ENCODE measurements at regions not wholly inside any gene's neighbourhood (a gene's known extent, or its start where the extent isn't known, plus 50 kb on each side); places are given as distances from the start of the nearest gene placed in this dataset.
"Not testable (repeated sequence)": the region's sequence is repeated elsewhere in the genome, so short reads cannot be mapped to it uniquely, and the experiment has no call there.

DNA sequence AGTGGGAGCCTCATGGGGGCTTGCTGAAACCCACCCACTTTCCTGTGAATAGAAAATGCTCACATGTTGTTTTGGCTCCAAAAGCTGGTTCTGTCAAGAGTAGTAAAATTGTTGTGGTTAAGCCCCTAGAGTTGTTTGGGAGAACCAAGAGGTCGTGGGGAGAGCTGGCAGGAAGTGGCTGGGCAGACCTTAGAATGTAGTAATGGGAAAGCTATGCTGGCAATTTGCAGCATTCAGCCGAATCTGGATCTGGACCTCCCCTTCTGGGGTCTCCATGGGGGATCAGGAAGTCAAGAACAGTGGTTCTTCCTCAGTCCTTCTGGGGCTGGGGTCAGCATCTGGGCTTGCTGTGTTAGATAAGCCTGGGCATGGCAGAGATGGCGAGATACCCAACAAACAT lies 150.6 kb upstream of the TBX3 start:
- no peaks in the 10 kb centered on the region for H3K9me3 ChIP-seq
- H3K4me1 ChIP-seq (ENCODE audit: control insufficient read depth in 1 of 2, insufficient read depth in 1 of 2, low read depth in 1 of 2, low read length in 1 of 2), result no peaks in the 10 kb centered on the region
- TF ChIP-seq, protein P1, sequence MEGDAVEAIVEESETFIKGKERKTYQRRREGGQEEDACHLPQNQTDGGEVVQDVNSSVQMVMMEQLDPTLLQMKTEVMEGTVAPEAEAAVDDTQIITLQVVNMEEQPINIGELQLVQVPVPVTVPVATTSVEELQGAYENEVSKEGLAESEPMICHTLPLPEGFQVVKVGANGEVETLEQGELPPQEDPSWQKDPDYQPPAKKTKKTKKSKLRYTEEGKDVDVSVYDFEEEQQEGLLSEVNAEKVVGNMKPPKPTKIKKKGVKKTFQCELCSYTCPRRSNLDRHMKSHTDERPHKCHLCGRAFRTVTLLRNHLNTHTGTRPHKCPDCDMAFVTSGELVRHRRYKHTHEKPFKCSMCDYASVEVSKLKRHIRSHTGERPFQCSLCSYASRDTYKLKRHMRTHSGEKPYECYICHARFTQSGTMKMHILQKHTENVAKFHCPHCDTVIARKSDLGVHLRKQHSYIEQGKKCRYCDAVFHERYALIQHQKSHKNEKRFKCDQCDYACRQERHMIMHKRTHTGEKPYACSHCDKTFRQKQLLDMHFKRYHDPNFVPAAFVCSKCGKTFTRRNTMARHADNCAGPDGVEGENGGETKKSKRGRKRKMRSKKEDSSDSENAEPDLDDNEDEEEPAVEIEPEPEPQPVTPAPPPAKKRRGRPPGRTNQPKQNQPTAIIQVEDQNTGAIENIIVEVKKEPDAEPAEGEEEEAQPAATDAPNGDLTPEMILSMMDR (IDR thresholded peaks at IDR 0.05), result no peak
- H3K36me3 ChIP-seq, result no peaks in the 10 kb centered on the region
- H3K27ac ChIP-seq, result no peak overlapping the region
- no peak overlapping the region for H3K4me3 ChIP-seq (ENCODE audit: low read depth in 1 of 2, low read length in 1 of 2)
- no peaks in the 10 kb centered on the region for H3K27me3 ChIP-seq

DNA sequence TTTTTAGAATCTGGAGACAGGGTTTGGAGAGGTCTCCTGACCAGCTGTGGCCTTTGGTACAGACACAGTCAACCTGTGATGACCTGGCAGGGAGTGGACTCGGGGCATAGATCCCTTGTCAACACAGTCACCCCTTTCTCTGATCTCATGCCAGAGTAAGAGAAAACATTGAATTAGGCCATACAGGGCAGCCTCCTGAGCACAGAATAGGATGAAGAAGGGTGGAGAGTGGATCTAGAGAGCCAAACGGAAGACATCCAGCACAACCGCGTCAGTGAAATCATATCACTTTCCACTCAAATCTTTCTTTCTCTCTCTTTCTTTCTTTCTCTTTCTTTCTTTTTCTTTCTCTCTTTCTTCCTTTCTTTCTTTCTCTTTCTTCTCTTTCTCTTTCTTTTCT lies 145.9 kb upstream of the TBX3 start:
- no peaks in the 10 kb centered on the region for H3K27me3 ChIP-seq
- H3K4me1 ChIP-seq (ENCODE audit: control insufficient read depth in 1 of 2, insufficient read depth in 1 of 2, low read depth in 1 of 2, low read length in 1 of 2), result no peaks in the 10 kb centered on the region
- TF ChIP-seq, protein P1 (IDR thresholded peaks at IDR 0.05), result no peak
- H3K36me3 ChIP-seq, result no peaks in the 10 kb centered on the region
- no peaks in the 10 kb centered on the region for H3K9me3 ChIP-seq
- no peak overlapping the region for H3K27ac ChIP-seq
- no peak overlapping the region for H3K4me3 ChIP-seq (ENCODE audit: low read depth in 1 of 2, low read length in 1 of 2)

DNA sequence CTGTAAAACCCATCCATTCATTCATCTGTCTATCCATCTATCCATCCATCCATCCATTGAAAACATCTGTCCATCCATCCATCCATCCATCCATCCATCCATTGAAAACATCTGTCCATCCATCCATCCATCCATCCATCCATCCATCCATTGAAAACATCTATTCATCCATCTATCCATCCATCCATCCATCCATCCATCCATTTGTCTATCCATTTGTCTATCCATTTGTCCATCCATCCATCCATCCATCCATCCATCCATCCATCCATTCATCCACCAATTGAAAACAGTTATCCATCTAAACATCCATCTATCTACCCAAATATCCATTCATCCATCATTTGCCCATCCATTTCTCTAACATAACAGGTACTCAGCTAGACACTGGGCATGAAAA lies 145.3 kb upstream of the TBX3 start:
- not testable (repeated sequence) for H3K36me3 ChIP-seq; H3K27me3 ChIP-seq; H3K4me3 ChIP-seq (ENCODE audit: low read depth in 1 of 2, low read length in 1 of 2); H3K27ac ChIP-seq; H3K9me3 ChIP-seq; H3K4me1 ChIP-seq (ENCODE audit: control insufficient read depth in 1 of 2, insufficient read depth in 1 of 2, low read depth in 1 of 2, low read length in 1 of 2)

DNA sequence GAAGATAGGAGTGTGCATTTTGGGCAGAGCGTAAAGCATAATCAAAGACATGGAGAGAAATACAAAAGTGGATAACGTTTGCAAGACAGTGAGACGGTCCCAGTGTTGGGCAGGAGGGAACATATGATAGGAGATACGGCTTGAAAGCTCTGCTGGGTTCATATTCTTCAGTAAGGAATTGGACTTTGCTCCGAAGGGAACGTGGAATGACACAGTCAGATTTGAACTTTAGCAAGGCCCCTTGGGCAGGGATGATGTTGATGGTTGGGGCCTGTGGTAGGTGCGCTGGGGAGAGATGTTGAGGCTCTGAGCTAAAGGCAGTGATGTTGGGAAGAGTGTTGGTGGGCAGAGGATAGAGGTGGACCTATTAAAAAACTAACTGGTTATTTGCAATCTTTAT lies 143.5 kb upstream of the TBX3 start:
- TF ChIP-seq, protein P1 (IDR thresholded peaks at IDR 0.05), result no peak
- Histone ChIP-seq H3K9me3 (no peaks in the 10 kb centered on the region), H3K27me3 (no peaks in the 10 kb centered on the region), H3K27ac (no peak overlapping the region), H3K4me3 (ENCODE audit: low read depth in 1 of 2, low read length in 1 of 2) (no peak overlapping the region), H3K4me1 (ENCODE audit: control insufficient read depth in 1 of 2, insufficient read depth in 1 of 2, low read depth in 1 of 2, low read length in 1 of 2) (no peaks in the 10 kb centered on the region), H3K36me3 (no peaks in the 10 kb centered on the region)

DNA sequence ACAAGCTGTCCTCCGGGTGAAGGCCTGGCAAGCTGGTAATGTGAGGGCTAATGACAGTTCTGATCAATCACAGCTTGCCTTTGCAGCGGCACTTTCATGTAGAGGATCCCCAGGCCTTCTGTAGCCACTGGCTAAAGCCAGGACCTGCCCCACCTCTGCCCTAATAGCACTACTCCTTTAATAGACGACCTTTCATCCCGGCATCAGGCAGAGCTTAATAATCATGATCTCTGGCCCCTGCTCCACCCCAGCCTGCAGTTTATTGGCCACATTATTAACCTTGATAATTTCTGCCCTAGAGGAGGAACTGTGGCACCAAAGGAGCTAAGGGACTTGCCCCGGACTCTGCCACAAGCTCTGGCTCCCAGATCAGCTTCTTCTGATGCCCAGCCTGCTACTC lies 142.3 kb upstream of the TBX3 start:
- no peak overlapping the region for H3K4me3 ChIP-seq (ENCODE audit: low read depth in 1 of 2, low read length in 1 of 2)
- TF ChIP-seq, protein P1 (IDR thresholded peaks at IDR 0.05), result no peak
- no peak overlapping the region for H3K27ac ChIP-seq
- H3K27me3 ChIP-seq, result no peaks in the 10 kb centered on the region
- H3K36me3 ChIP-seq, result no peaks in the 10 kb centered on the region
- no peaks in the 10 kb centered on the region for H3K4me1 ChIP-seq (ENCODE audit: control insufficient read depth in 1 of 2, insufficient read depth in 1 of 2, low read depth in 1 of 2, low read length in 1 of 2)
- no peaks in the 10 kb centered on the region for H3K9me3 ChIP-seq

DNA sequence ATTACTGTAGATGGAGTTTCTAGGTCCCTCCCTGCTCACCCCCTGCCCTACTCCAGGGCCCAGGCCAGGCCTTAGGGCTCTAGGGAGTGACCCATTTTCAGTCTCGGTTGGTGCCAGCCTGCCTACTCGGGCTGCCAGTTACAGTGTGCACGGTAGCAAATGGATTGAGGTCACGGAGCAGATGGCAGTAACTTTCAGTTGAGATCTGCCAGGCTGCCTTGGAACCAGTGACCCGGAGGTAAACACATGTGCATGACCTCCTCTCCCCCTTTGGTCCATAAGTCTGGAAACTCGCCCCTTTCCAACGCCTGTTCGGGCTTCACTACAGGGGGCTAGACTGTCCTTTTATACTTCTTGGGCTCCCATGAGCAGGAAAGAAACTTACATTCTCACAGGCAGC lies 139.7 kb upstream of the TBX3 start:
- H3K4me1 ChIP-seq (ENCODE audit: control insufficient read depth in 1 of 2, insufficient read depth in 1 of 2, low read depth in 1 of 2, low read length in 1 of 2), result no peaks in the 10 kb centered on the region
- no peaks in the 10 kb centered on the region for H3K9me3 ChIP-seq
- no peaks in the 10 kb centered on the region for H3K27me3 ChIP-seq
- no peak overlapping the region for H3K4me3 ChIP-seq (ENCODE audit: low read depth in 1 of 2, low read length in 1 of 2)
- no peak overlapping the region for H3K27ac ChIP-seq
- no peaks in the 10 kb centered on the region for H3K36me3 ChIP-seq
- TF ChIP-seq, protein P1 (IDR thresholded peaks at IDR 0.05), result no peak
